CD14-positive monocyte (primary cell): ENCODE measurements at regions not wholly inside any gene's neighbourhood (a gene's known extent, or its start where the extent isn't known, plus 50 kb on each side); places are given as distances from the start of the nearest gene placed in this dataset.

Experiments
- DNase-seq, 3 donors: peaks; one replicate each; pipeline ENCODE4 v3.0.0-alpha.2; 2011 to 2022
- H2AFZ ChIP-seq: 2 replicates; pipeline ENCODE4 v1.6.0; 2012; ENCODE audit warnings: mild to moderate bottlenecking, low read depth, low read length, inconsistent platforms; ENCODE audit not compliant: insufficient read depth, poor library complexity, severe bottlenecking
- H3K27ac ChIP-seq, 2 donors: 1 replicate in 1 of 2; 2 replicates in 1 of 2; pipeline ENCODE4 v1.5.1; 2012 to 2013; ENCODE audit warnings: low read length in 2 of 2, control low read depth in 1 of 2, inconsistent platforms in 1 of 2, low read depth in 1 of 2, mild to moderate bottlenecking in 1 of 2
- H3K27me3 ChIP-seq, 2 donors: one replicate each; pipeline versions ENCODE4 v1.6.0 to v1.6.1; 2011 to 2013; ENCODE audit warnings: low read length in 2 of 2; ENCODE audit not compliant: control insufficient read depth in 2 of 2, insufficient read depth in 2 of 2
- H3K36me3 ChIP-seq, 2 donors: replicated peaks in 1 of 2; 1 replicate in 1 of 2; 2 replicates in 1 of 2; pipeline versions ENCODE4 v1.5.1 to v1.6.1; 2012 to 2013; ENCODE audit warnings: low read length in 2 of 2, control low read depth in 1 of 2, inconsistent platforms in 1 of 2, mild to moderate bottlenecking in 1 of 2; ENCODE audit not compliant: insufficient read depth in 2 of 2, control insufficient read depth in 1 of 2
- H3K4me1 ChIP-seq, 2 donors: 1 replicate in 1 of 2; 2 replicates in 1 of 2; pipeline versions ENCODE4 v1.5.1 to v1.6.1; 2012 to 2013; ENCODE audit warnings: low read length in 2 of 2, control low read depth in 1 of 2, inconsistent platforms in 1 of 2, mild to moderate bottlenecking in 1 of 2, moderate library complexity in 1 of 2; ENCODE audit not compliant: insufficient read depth in 2 of 2, control insufficient read depth in 1 of 2
- H3K4me2 ChIP-seq: replicated peaks from 2 replicates; pipeline ENCODE3; 2012; ENCODE audit warnings: low read length, moderate library complexity, mild to moderate bottlenecking; ENCODE audit not compliant: poor library complexity, severe bottlenecking; ENCODE audit errors: extremely low read depth
- H3K4me3 ChIP-seq, 3 experiments: fragments of 200-600 bp in 1 of 3; sonication (generic) in 1 of 3; replicated peaks in 1 of 3; 1 replicate in 2 of 3; 2 replicates in 1 of 3; pipeline ENCODE4 v1.5.1; 2011 to 2013; ENCODE audit warnings: low read length in 3 of 3, mild to moderate bottlenecking in 3 of 3, control low read depth in 2 of 3, low read depth in 2 of 3, inconsistent platforms in 1 of 3, moderate library complexity in 1 of 3
- H3K79me2 ChIP-seq: 2 replicates; pipeline ENCODE4 v1.6.0; 2012; ENCODE audit warnings: mild to moderate bottlenecking, control low read depth, inconsistent platforms, low read length, moderate library complexity; ENCODE audit not compliant: insufficient read depth
- H3K9ac ChIP-seq: 2 replicates; pipeline ENCODE4 v1.6.0; 2017; ENCODE audit warnings: low read length, mild to moderate bottlenecking; ENCODE audit not compliant: insufficient read depth, poor library complexity, severe bottlenecking
- H3K9me3 ChIP-seq, 2 donors: replicated peaks in 1 of 2; 1 replicate in 1 of 2; 2 replicates in 1 of 2; pipeline versions ENCODE4 v1.5.1 to v1.6.1; 2012 to 2013; ENCODE audit warnings: low read length in 2 of 2, control low read depth in 1 of 2; ENCODE audit not compliant: control insufficient read depth in 1 of 2, insufficient read depth in 1 of 2
- H4K20me1 ChIP-seq: 2 replicates; pipeline ENCODE4 v1.6.0; 2012; ENCODE audit warnings: mild to moderate bottlenecking, low read length, control low read depth, moderate library complexity; ENCODE audit not compliant: insufficient read depth
- H3K27ac Mint-ChIP-seq, 7 donors: one replicate each; pipeline ENCODE4 v1.8.0; 2020; ENCODE audit warnings: mild to moderate bottlenecking in 7 of 7, mixed read lengths in 7 of 7, moderate library complexity in 6 of 7, inconsistent platforms in 2 of 7
- H3K27me3 Mint-ChIP-seq, 3 donors: one replicate each; pipeline ENCODE4 v1.8.0; 2021 to 2022; ENCODE audit warnings: low read depth in 3 of 3, mild to moderate bottlenecking in 3 of 3, mixed read lengths in 3 of 3, moderate library complexity in 3 of 3, inconsistent platforms in 1 of 3
- H3K36me3 Mint-ChIP-seq, 2 donors: one replicate each; pipeline ENCODE4 v1.8.0; 2020; ENCODE audit warnings: mixed read lengths in 2 of 2, inconsistent platforms in 1 of 2, mild to moderate bottlenecking in 1 of 2
- H3K4me1 Mint-ChIP-seq: one replicate; pipeline ENCODE4 v1.8.0; 2020; ENCODE audit warnings: mild to moderate bottlenecking, mixed read lengths
- H3K4me3 Mint-ChIP-seq, 2 donors: one replicate each; pipeline ENCODE4 v1.8.0; 2020; ENCODE audit warnings: mild to moderate bottlenecking in 2 of 2, mixed read lengths in 2 of 2, moderate library complexity in 1 of 2
- H3K9me3 Mint-ChIP-seq, 7 donors: one replicate each; pipeline ENCODE4 v1.8.0; 2020 to 2022; ENCODE audit warnings: mixed read lengths in 7 of 7, mild to moderate bottlenecking in 6 of 7, moderate library complexity in 6 of 7, inconsistent platforms in 2 of 7
- CTCF ChIP-seq: fragments of 200-600 bp; IDR thresholded peaks from one replicate; pipeline ENCODE4 v1.8.0; 2022; ENCODE audit warnings: antibody characterized with exemption, mild to moderate bottlenecking
- WGBS: methylation state at CpG from one replicate; pipeline ENCODE4 v1.1.5; 2013; ENCODE audit warnings: missing lambda C conversion rate; ENCODE audit not compliant: insufficient coverage; 5-methylcytosine and 5-hydroxymethylcytosine counted together
- intact Hi-C, 2 donors: fragments of 100-400 bp; cut with micrococcal nuclease; formaldehyde crosslinking; loops; one replicate each; pipeline versions ENCODE4 v1.15.0 to v1.15.1; 2023

- peaks cover 3 to 15% (median 11%) of the 10 kb centered on the region in 7 donors for H3K9me3 Mint-ChIP-seq
- 93% methylated on average over 6 of the region's 15 CpGs for WGBS
- Histone ChIP-seq H3K4me3 (no peak overlapping the region), H3K9me3 (peaks cover 0 to 7% of the 10 kb centered on the region in 2 donors), H3K27ac (no peak overlapping the region), H2AFZ (no peak overlapping the region), H3K27me3 (no peaks in the 10 kb centered on the region), H3K79me2 (no peaks in the 10 kb centered on the region), H3K4me2 (no peak overlapping the region), H3K36me3 (no peaks in the 10 kb centered on the region), H3K4me1 (no peaks in the 10 kb centered on the region), H3K9ac (no peak overlapping the region), H4K20me1 (no peaks in the 10 kb centered on the region)
- no peak for TF ChIP-seq CTCF
- H3K27me3 Mint-ChIP-seq: peaks cover 0 to 4% (median 2%) of the 10 kb centered on the region in 3 donors
- intact Hi-C loops: no loop called here
- H3K4me1 Mint-ChIP-seq: peaks cover 2% of the 10 kb centered on the region
- no peak overlapping the region for H3K27ac Mint-ChIP-seq
- DNase-seq: no peak
- H3K36me3 Mint-ChIP-seq: no peaks in the 10 kb centered on the region
- no peak overlapping the region for H3K4me3 Mint-ChIP-seq
These were observed 94.2 kb upstream of the CDK1 start for GRCh38 chr10:60684091-60684490.

GRCh38 chr10:60681103-60681502 is 97.2 kb upstream of the CDK1 start:
- Histone ChIP-seq H2AFZ (no peak overlapping the region), H3K4me3 (no peak overlapping the region), H3K27ac (no peak overlapping the region), H3K36me3 (no peaks in the 10 kb centered on the region), H3K9ac (no peak overlapping the region), H3K4me2 (no peak overlapping the region), H3K27me3 (no peaks in the 10 kb centered on the region), H4K20me1 (no peaks in the 10 kb centered on the region), H3K9me3 (peaks cover 0 to 4% of the 10 kb centered on the region in 2 donors), H3K4me1 (no peaks in the 10 kb centered on the region), H3K79me2 (no peaks in the 10 kb centered on the region)
- H3K4me3 Mint-ChIP-seq: no peak overlapping the region
- H3K27ac Mint-ChIP-seq: no peak overlapping the region
- peaks cover 3 to 14% (median 11%) of the 10 kb centered on the region in 7 donors for H3K9me3 Mint-ChIP-seq
- no peak for DNase-seq
- H3K27me3 Mint-ChIP-seq: peaks cover 2 to 6% (median 2%) of the 10 kb centered on the region in 3 donors
- no peak for TF ChIP-seq CTCF
- WGBS: 90% methylated on average over 2 of the region's 2 CpGs
- H3K36me3 Mint-ChIP-seq: no peaks in the 10 kb centered on the region
- intact Hi-C loops: no loop called here
- peaks cover 2% of the 10 kb centered on the region for H3K4me1 Mint-ChIP-seq
